ENCODE measurements at regions not wholly inside any gene's neighbourhood (a gene's known extent, or its start where the extent isn't known, plus 50 kb on each side); places are given as distances from the start of the nearest gene placed in this dataset.

- POLR2A ChIA-PET: no interaction called here
- CTCF ChIA-PET: no interaction called here
Observed at GRCh38 chr15:81755626-81756025, 290.2 kb downstream of the MEX3B start.

GRCh38 chr15:81754078-81754477 lies 291.7 kb downstream of the MEX3B start:
- TF ChIP-seq CTCF (IDR thresholded peaks at IDR 0.05; ENCODE audit: control extremely low read depth, extremely low read depth, low read depth, missing control alignments): no peak
- POLR2A ChIA-PET: no interaction called here
- CTCF ChIA-PET: no interaction called here
- DNase-seq (ENCODE audit: extremely low spot score): no peak

More at GRCh38 chr15:81755626-81756025, 290.2 kb downstream of the MEX3B start:
- TF ChIP-seq CTCF (IDR thresholded peaks at IDR 0.05; ENCODE audit: control extremely low read depth, extremely low read depth, low read depth, missing control alignments): no peak
- DNase-seq (ENCODE audit: extremely low spot score): no peak

GRCh38 chr15:81752974-81753373 lies 292.8 kb downstream of the MEX3B start:
- ChIA-PET POLR2A (no interaction called here), CTCF (no interaction called here)
- no peak for TF ChIP-seq CTCF (IDR thresholded peaks at IDR 0.05; ENCODE audit: control extremely low read depth, extremely low read depth, low read depth, missing control alignments)
- no peak for DNase-seq (ENCODE audit: extremely low spot score)

- ChIA-PET POLR2A (no interaction called here), CTCF (no interaction called here)
- DNase-seq (ENCODE audit: extremely low spot score): no peak
- TF ChIP-seq CTCF (IDR thresholded peaks at IDR 0.05; ENCODE audit: control extremely low read depth, extremely low read depth, low read depth, missing control alignments): no peak
Observed at GRCh38 chr15:81752546-81752942, 293.3 kb downstream of the MEX3B start.

GRCh38 chr15:81751816-81752545 lies 293.8 kb downstream of the MEX3B start:
- ChIA-PET CTCF (no interaction called here), POLR2A (no interaction called here)
- DNase-seq (ENCODE audit: extremely low spot score): no peak
- TF ChIP-seq CTCF (IDR thresholded peaks at IDR 0.05; ENCODE audit: control extremely low read depth, extremely low read depth, low read depth, missing control alignments): no peak

GRCh38 chr15:81751256-81751655 lies 294.6 kb downstream of the MEX3B start:
- CTCF ChIA-PET: no interaction called here
- no peak for DNase-seq (ENCODE audit: extremely low spot score)
- no peak for TF ChIP-seq CTCF (IDR thresholded peaks at IDR 0.05; ENCODE audit: control extremely low read depth, extremely low read depth, low read depth, missing control alignments)
- POLR2A ChIA-PET: no interaction called here

Measured in GM10248 (cell line).